H9 (cell line): ENCODE measurements at regions not wholly inside any gene's neighbourhood (a gene's known extent, or its start where the extent isn't known, plus 50 kb on each side); places are given as distances from the start of the nearest gene placed in this dataset.

ENCODE experiments used
- DNase-seq: peaks from one replicate; pipeline ENCODE4 v3.0.0-alpha.2; 2017
- H2AFZ ChIP-seq: one replicate; pipeline ENCODE4 v1.6.1; 2013; ENCODE audit warnings: mild to moderate bottlenecking, low read length, control low read depth, moderate library complexity
- H2AK5ac ChIP-seq: 2 replicates; pipeline ENCODE4 v1.6.1; 2013; ENCODE audit warnings: low read length, control low read depth, mixed read lengths; ENCODE audit not compliant: insufficient read length
- H2BK120ac ChIP-seq: one replicate; pipeline ENCODE4 v1.6.1; 2013; ENCODE audit warnings: low read depth, mild to moderate bottlenecking, low read length, control low read depth, inconsistent platforms; ENCODE audit not compliant: poor library complexity, severe bottlenecking
- H2BK12ac ChIP-seq: 2 replicates; pipeline ENCODE4 v1.6.1; 2013; ENCODE audit warnings: low read length, control low read depth, mixed read lengths, low read depth; ENCODE audit not compliant: insufficient read length
- H2BK15ac ChIP-seq: 2 replicates; pipeline ENCODE4 v1.6.1; 2013; ENCODE audit warnings: low read depth, low read length, control low read depth
- H2BK20ac ChIP-seq: one replicate; pipeline ENCODE4 v1.6.1; 2013; ENCODE audit warnings: low read depth, mild to moderate bottlenecking, low read length, control low read depth, inconsistent platforms; ENCODE audit not compliant: poor library complexity, severe bottlenecking
- H2BK5ac ChIP-seq: 2 replicates; pipeline ENCODE4 v1.6.1; 2013; ENCODE audit warnings: low read length, control low read depth, mixed read lengths; ENCODE audit not compliant: insufficient read length
- H3K14ac ChIP-seq: 2 replicates; pipeline ENCODE4 v1.6.1; 2013; ENCODE audit warnings: low read length, control low read depth; ENCODE audit not compliant: insufficient read depth
- H3K18ac ChIP-seq: 2 replicates; pipeline ENCODE4 v1.6.1; 2013; ENCODE audit warnings: low read depth, mild to moderate bottlenecking, mixed read lengths, low read length, control low read depth; ENCODE audit not compliant: insufficient read length
- H3K23ac ChIP-seq: 2 replicates; pipeline ENCODE4 v1.6.1; 2013; ENCODE audit warnings: low read length, control low read depth, mixed read lengths, low read depth; ENCODE audit not compliant: insufficient read length
- H3K23me2 ChIP-seq: 2 replicates; pipeline ENCODE4 v1.6.1; 2013; ENCODE audit warnings: low read depth, mild to moderate bottlenecking, mixed read lengths, low read length, control low read depth; ENCODE audit not compliant: insufficient read length, poor library complexity, severe bottlenecking
- H3K27ac ChIP-seq: 2 replicates; pipeline ENCODE4 v1.5.1; 2013; ENCODE audit warnings: low read length, control low read depth, mixed read lengths, low read depth; ENCODE audit not compliant: insufficient read length
- H3K27me3 ChIP-seq: 2 replicates; pipeline ENCODE4 v1.6.1; 2013; ENCODE audit warnings: low read length, control low read depth, inconsistent platforms; ENCODE audit not compliant: insufficient read depth
- H3K4ac ChIP-seq: 2 replicates; pipeline ENCODE4 v1.6.1; 2013; ENCODE audit warnings: low read depth, mild to moderate bottlenecking, control low read depth, inconsistent platforms, low read length, moderate library complexity
- H3K4me1 ChIP-seq: 2 replicates; pipeline ENCODE4 v1.6.1; 2013; ENCODE audit warnings: low read length, control low read depth, inconsistent platforms; ENCODE audit not compliant: insufficient read depth
- H3K4me2 ChIP-seq: 2 replicates; pipeline ENCODE4 v1.6.1; 2013; ENCODE audit warnings: low read length, control low read depth, mixed read lengths; ENCODE audit not compliant: insufficient read length, insufficient read depth
- H3K56ac ChIP-seq: 2 replicates; pipeline ENCODE4 v1.6.1; 2013; ENCODE audit warnings: low read depth, mild to moderate bottlenecking, mixed read lengths, low read length, control low read depth; ENCODE audit not compliant: insufficient read length
- H3K79me1 ChIP-seq: 2 replicates; pipeline ENCODE4 v1.6.1; 2013; ENCODE audit warnings: low read depth, mild to moderate bottlenecking, moderate library complexity, low read length, control low read depth, inconsistent platforms; ENCODE audit not compliant: insufficient read depth, poor library complexity, severe bottlenecking
- H3K79me2 ChIP-seq: 2 replicates; pipeline ENCODE4 v1.6.1; 2013; ENCODE audit warnings: low read length, control low read depth, inconsistent platforms; ENCODE audit not compliant: insufficient read depth
- H3K9ac ChIP-seq: 2 replicates; pipeline ENCODE4 v1.6.1; 2013; ENCODE audit warnings: low read length, control low read depth, mixed read lengths; ENCODE audit not compliant: insufficient read length; ENCODE audit errors: extremely low read depth
- H3K9me3 ChIP-seq: one replicate; pipeline ENCODE4 v1.6.1; 2013; ENCODE audit warnings: low read depth, low read length, inconsistent platforms; ENCODE audit not compliant: control insufficient read depth
- H3T11ph ChIP-seq: one replicate; pipeline ENCODE4 v1.6.1; 2013; ENCODE audit warnings: mild to moderate bottlenecking, low read length, control low read depth, inconsistent platforms
- H4K20me1 ChIP-seq: one replicate; pipeline ENCODE4 v1.6.1; 2013; ENCODE audit not compliant: control insufficient read depth, insufficient read length, insufficient read depth
- H4K5ac ChIP-seq: 2 replicates; pipeline ENCODE4 v1.6.1; 2013; ENCODE audit warnings: low read depth, mild to moderate bottlenecking, mixed read lengths, low read length, control low read depth; ENCODE audit not compliant: insufficient read length
- H4K8ac ChIP-seq: replicated peaks from 2 replicates; pipeline ENCODE4 v1.6.1; 2013; ENCODE audit warnings: low read length, control low read depth, mixed read lengths, low read depth; ENCODE audit not compliant: insufficient read length
- H4K91ac ChIP-seq: 2 replicates; pipeline ENCODE4 v1.6.1; 2013; ENCODE audit warnings: low read depth, mild to moderate bottlenecking, moderate library complexity, mixed read lengths, low read length, control low read depth; ENCODE audit not compliant: insufficient read length
- H3K27ac Mint-ChIP-seq, 3 experiments: 2 replicates in 2 of 3; 3 replicates in 1 of 3; pipeline ENCODE4 v1.8.0; 2020 to 2021; ENCODE audit warnings: mixed read lengths in 3 of 3, mild to moderate bottlenecking in 1 of 3, moderate library complexity in 1 of 3
- H3K27me3 Mint-ChIP-seq: 2 replicates; pipeline ENCODE4 v1.8.0; 2021; ENCODE audit warnings: low read depth, mild to moderate bottlenecking, moderate library complexity, mixed read lengths
- H3K36me3 Mint-ChIP-seq, 3 experiments: 2 replicates in 2 of 3; 3 replicates in 1 of 3; pipeline ENCODE4 v1.8.0; 2020 to 2021; ENCODE audit warnings: low read depth in 3 of 3, mixed read lengths in 3 of 3; ENCODE audit not compliant: insufficient read depth in 1 of 3
- H3K4me1 Mint-ChIP-seq, 2 experiments: 2 replicates each; pipeline ENCODE4 v1.8.0; 2020; ENCODE audit warnings: mixed read lengths in 2 of 2
- H3K4me3 Mint-ChIP-seq, 2 experiments: 2 replicates in 1 of 2; 3 replicates in 1 of 2; pipeline ENCODE4 v1.8.0; 2020 to 2021; ENCODE audit warnings: mild to moderate bottlenecking in 2 of 2, mixed read lengths in 2 of 2, moderate library complexity in 1 of 2
- H3K9me3 Mint-ChIP-seq, 2 experiments: 2 replicates in 1 of 2; 3 replicates in 1 of 2; pipeline ENCODE4 v1.8.0; 2020; ENCODE audit warnings: mild to moderate bottlenecking in 2 of 2, mixed read lengths in 2 of 2, moderate library complexity in 1 of 2
- CTCF ChIP-seq: fragments of 200-600 bp; sonication (generic); conservative IDR thresholded peaks from 3 replicates; pipeline ENCODE4 v1.8.0; 2021; ENCODE audit warnings: antibody characterized with exemption, mild to moderate bottlenecking
- WGBS: extraction: QIAGEN DNeasy Blood & Tissue Kit; methylation state at CpG from one replicate; pipeline ENCODE4 v1.1.7; 2013; ENCODE audit warnings: missing lambda C conversion rate, low lambda C conversion rate, mixed read lengths; ENCODE audit not compliant: insufficient read length; ENCODE audit errors: extremely low coverage; 5-methylcytosine and 5-hydroxymethylcytosine counted together

- H4K91ac ChIP-seq, result no peak overlapping the region
- no CpG with 5 or more reads among the region's 5 CpGs for WGBS
- TF ChIP-seq CTCF, result no peak
- H2BK120ac ChIP-seq, result no peak overlapping the region
- no peaks in the 10 kb centered on the region for H3K9me3 Mint-ChIP-seq
- no peaks in the 10 kb centered on the region for H3K27me3 ChIP-seq
- H3K79me1 ChIP-seq, result no peaks in the 10 kb centered on the region
- H4K5ac ChIP-seq, result no peak overlapping the region
- no peak overlapping the region for H2AFZ ChIP-seq
- H3K9ac ChIP-seq, result no peak overlapping the region
- no peaks in the 10 kb centered on the region for H3K79me2 ChIP-seq
- H3K9me3 ChIP-seq, result no peaks in the 10 kb centered on the region
- no peak overlapping the region for H2AK5ac ChIP-seq
- no peak overlapping the region for H3K4me2 ChIP-seq
- no peak overlapping the region for H3K4me3 Mint-ChIP-seq
- no peaks in the 10 kb centered on the region for H3K23me2 ChIP-seq
- no peaks in the 10 kb centered on the region for H3K4me1 ChIP-seq
- no peak overlapping the region for H4K8ac ChIP-seq
- no peak overlapping the region for H3K27ac ChIP-seq
- H3K27me3 Mint-ChIP-seq, result no peaks in the 10 kb centered on the region
- no peaks in the 10 kb centered on the region for H4K20me1 ChIP-seq
- H3K36me3 Mint-ChIP-seq, result no peaks in the 10 kb centered on the region
- no peak overlapping the region for H2BK20ac ChIP-seq
- no peak overlapping the region for H3T11ph ChIP-seq
- 0 out of 7 replicates have a peak overlapping the region, but pooled peaks of 1 of the 3 experiments have one; percentile 22 for H3K27ac Mint-ChIP-seq
- H3K18ac ChIP-seq, result no peak overlapping the region
- H2BK5ac ChIP-seq, result no peak overlapping the region
- no peak overlapping the region for H3K14ac ChIP-seq
- 0 out of 4 replicates have a peak, but pooled peaks cover 0 to 3% of the 10 kb centered on the region in 2 experiments for H3K4me1 Mint-ChIP-seq
- H2BK12ac ChIP-seq, result no peak overlapping the region
- DNase-seq, result no peak
- H3K4ac ChIP-seq, result no peak overlapping the region
- no peak overlapping the region for H3K23ac ChIP-seq
- no peak overlapping the region for H2BK15ac ChIP-seq
- H3K56ac ChIP-seq, result no peak overlapping the region
These were observed 143.9 kb upstream of the FUT8 start for GRCh38 chr14:65268594-65268993.
